ENCODE measurements at regions not wholly inside any gene's neighbourhood (a gene's known extent, or its start where the extent isn't known, plus 50 kb on each side); places are given as distances from the start of the nearest gene placed in this dataset.

DNA sequence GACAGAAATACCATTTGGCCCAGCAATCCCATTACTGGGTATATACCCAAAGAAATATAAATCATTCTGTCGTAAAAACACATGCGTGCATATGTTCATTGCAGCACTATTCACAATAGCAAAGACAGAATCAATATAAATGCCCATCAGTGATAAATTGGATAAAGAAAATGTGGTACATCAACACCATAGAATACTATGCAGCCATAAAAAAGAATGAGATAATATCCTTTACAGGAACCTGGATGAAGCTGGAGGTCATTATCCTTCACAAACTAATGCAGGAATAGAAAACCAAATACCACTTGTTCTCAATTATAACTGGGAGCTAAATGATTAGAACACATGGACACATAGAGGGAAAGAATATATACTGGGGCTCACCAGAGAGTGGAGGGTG, 109.6 kb upstream of the SLC35F3 start:
- CTCF ChIA-PET: no interaction called here
- Histone ChIP-seq H3K36me3 (ENCODE audit: low read depth, low read length) (no peaks in the 10 kb centered on the region), H3K27me3 (ENCODE audit: low read length) (no peaks in the 10 kb centered on the region), H4K20me1 (ENCODE audit: low read length) (no peaks in the 10 kb centered on the region), H3K9me2 (replicated peaks; ENCODE audit: low read length) (no peaks in the 10 kb centered on the region), H3F3A (ENCODE audit: low read length, unreplicated experiment) (no peaks in the 10 kb centered on the region), H3K79me2 (ENCODE audit: low read length) (no peaks in the 10 kb centered on the region), H3K9ac (ENCODE audit: low read length) (no peak overlapping the region), H3K9me3 (ENCODE audit: low read length) (no peaks in the 10 kb centered on the region), H3K4me1 (ENCODE audit: insufficient read depth, low read length) (no peaks in the 10 kb centered on the region), H3K4me3 (ENCODE audit: low read length) (no peak overlapping the region), H3K27ac (ENCODE audit: low read length) (no peak overlapping the region), H2AFZ (ENCODE audit: low read length) (no peak overlapping the region), H3K4me2 (ENCODE audit: low read length) (no peak overlapping the region)
- BruUV-seq (replicated peaks): no TSS peak
- ATAC-seq (no peak), DNase-seq (no peak)
- POLR2A ChIA-PET (ENCODE audit: unreplicated experiment): no interaction called here
- intact Hi-C loops (cut with micrococcal nuclease): loop anchor here (5.0 kb wide), 1 partner anchor 312 kb away; no protein-coding TSS in a partner anchor
- TF ChIP-seq CTCF (conservative IDR thresholded peaks at IDR 0.05; ENCODE audit: low read depth, low read length) (no peak), EZH2 (IDR thresholded peaks at IDR 0.05; ENCODE audit: low read length, unreplicated experiment) (no peak), EZH2phosphoT487 (IDR thresholded peaks at IDR 0.05; ENCODE audit: borderline replicate concordance, low read length) (no peak)

GRCh38 chr1:233796146-233796783, 108.2 kb upstream of the SLC35F3 start:
- H4K20me1 ChIP-seq (ENCODE audit: low read length): no peaks in the 10 kb centered on the region
- H3K4me1 ChIP-seq (ENCODE audit: insufficient read depth, low read length): no peaks in the 10 kb centered on the region
- no peak overlapping the region for H3K27ac ChIP-seq (ENCODE audit: low read length)
- CTCF ChIA-PET: no interaction called here
- no peaks in the 10 kb centered on the region for H3K36me3 ChIP-seq (ENCODE audit: low read depth, low read length)
- no peak overlapping the region for H3K4me2 ChIP-seq (ENCODE audit: low read length)
- no peaks in the 10 kb centered on the region for H3K79me2 ChIP-seq (ENCODE audit: low read length)
- H2AFZ ChIP-seq (ENCODE audit: low read length): no peak overlapping the region
- intact Hi-C loops (cut with micrococcal nuclease): no loop called here
- BruUV-seq (replicated peaks): no TSS peak
- no peak for ATAC-seq
- POLR2A ChIA-PET (ENCODE audit: unreplicated experiment): no interaction called here
- H3F3A ChIP-seq (ENCODE audit: low read length, unreplicated experiment): no peaks in the 10 kb centered on the region
- TF ChIP-seq EZH2phosphoT487 (IDR thresholded peaks at IDR 0.05; ENCODE audit: borderline replicate concordance, low read length) (no peak), CTCF (conservative IDR thresholded peaks at IDR 0.05; ENCODE audit: low read depth, low read length) (no peak), EZH2 (IDR thresholded peaks at IDR 0.05; ENCODE audit: low read length, unreplicated experiment) (no peak)
- H3K27me3 ChIP-seq (ENCODE audit: low read length): no peaks in the 10 kb centered on the region
- no peaks in the 10 kb centered on the region for H3K9me2 ChIP-seq (replicated peaks; ENCODE audit: low read length)
- no peaks in the 10 kb centered on the region for H3K9me3 ChIP-seq (ENCODE audit: low read length)
- no peak overlapping the region for H3K4me3 ChIP-seq (ENCODE audit: low read length)
- H3K9ac ChIP-seq (ENCODE audit: low read length): no peak overlapping the region
- DNase-seq: no peak

DNA sequence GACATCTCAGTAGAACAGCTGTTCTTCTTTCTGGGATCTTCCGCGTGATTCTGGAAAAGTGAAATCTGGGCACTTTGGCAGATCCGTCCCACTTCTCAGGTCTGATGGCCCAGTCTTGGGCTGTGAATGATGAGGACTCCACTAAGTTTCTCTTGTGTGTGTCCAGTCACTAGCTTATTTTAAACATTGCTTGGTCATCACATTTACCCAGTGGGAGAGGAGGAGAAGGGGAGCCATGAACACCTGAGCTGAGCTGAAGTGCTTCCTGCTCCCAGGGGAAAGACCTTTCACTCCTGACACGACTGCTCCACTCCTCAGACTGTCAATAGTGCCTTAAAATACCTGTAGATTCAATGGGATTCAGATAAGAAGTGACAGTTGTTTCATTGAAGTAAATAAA, 101.9 kb upstream of the SLC35F3 start:
- Histone ChIP-seq H3K4me3 (ENCODE audit: low read length) (no peak overlapping the region), H3K36me3 (ENCODE audit: low read depth, low read length) (no peaks in the 10 kb centered on the region), H3K9ac (ENCODE audit: low read length) (no peak overlapping the region), H4K20me1 (ENCODE audit: low read length) (no peaks in the 10 kb centered on the region), H3K27ac (ENCODE audit: low read length) (no peak overlapping the region), H3K79me2 (ENCODE audit: low read length) (no peaks in the 10 kb centered on the region), H3F3A (ENCODE audit: low read length, unreplicated experiment) (no peaks in the 10 kb centered on the region), H3K9me3 (ENCODE audit: low read length) (0 out of 2 replicates have a peak, but pooled peaks cover 3% of the 10 kb centered on the region), H2AFZ (ENCODE audit: low read length) (no peak overlapping the region), H3K27me3 (ENCODE audit: low read length) (no peaks in the 10 kb centered on the region), H3K4me1 (ENCODE audit: insufficient read depth, low read length) (no peaks in the 10 kb centered on the region), H3K4me2 (ENCODE audit: low read length) (no peak overlapping the region), H3K9me2 (replicated peaks; ENCODE audit: low read length) (no peaks in the 10 kb centered on the region)
- BruUV-seq (replicated peaks): no TSS peak
- POLR2A ChIA-PET (ENCODE audit: unreplicated experiment): no interaction called here
- TF ChIP-seq EZH2 (IDR thresholded peaks at IDR 0.05; ENCODE audit: low read length, unreplicated experiment) (no peak), CTCF (conservative IDR thresholded peaks at IDR 0.05; ENCODE audit: low read depth, low read length) (no peak), EZH2phosphoT487 (IDR thresholded peaks at IDR 0.05; ENCODE audit: borderline replicate concordance, low read length) (no peak)
- ATAC-seq (no peak), DNase-seq (no peak)
- intact Hi-C loops (cut with micrococcal nuclease): no loop called here
- CTCF ChIA-PET: no interaction called here
